Ascending aorta (tissue), 2 donors: ENCODE measurements at regions not wholly inside any gene's neighbourhood (a gene's known extent, or its start where the extent isn't known, plus 50 kb on each side); places are given as distances from the start of the nearest gene placed in this dataset.

Experiments
- DNase-seq, 2 donors: peaks; one replicate each; pipeline ENCODE4 v3.0.0-alpha.2; 2019; ENCODE audit warnings: low spot score in 2 of 2
- H3K27ac ChIP-seq, 2 donors: fragments of 200-600 bp; sonication (generic); one replicate each; pipeline ENCODE4 v1.5.1; 2016 to 2017; ENCODE audit warnings: mild to moderate bottlenecking in 1 of 2
- H3K27me3 ChIP-seq: fragments of 200-600 bp; sonication (generic); one replicate; pipeline ENCODE4 v1.5.1; 2017
- H3K36me3 ChIP-seq, 2 donors: fragments of 200-600 bp; sonication (generic); one replicate each; pipeline ENCODE4 v1.5.1; 2016
- H3K4me1 ChIP-seq, 2 donors: fragments of 200-600 bp; sonication (generic); one replicate each; pipeline ENCODE4 v1.5.1; 2016 to 2017; ENCODE audit warnings: mild to moderate bottlenecking in 1 of 2
- H3K4me3 ChIP-seq, 2 donors: fragments of 200-600 bp; sonication (generic); one replicate each; pipeline ENCODE4 v1.5.1; 2016 to 2017; ENCODE audit warnings: mild to moderate bottlenecking in 1 of 2
- H3K9me3 ChIP-seq, 2 donors: fragments of 200-600 bp; sonication (generic); one replicate each; pipeline ENCODE4 v1.5.1; 2016
- CTCF ChIP-seq, 3 experiments: fragments of 200-600 bp in 2 of 3; fragments of 450-650 bp in 1 of 3; sonication (generic) in 2 of 3; IDR thresholded peaks; one replicate each; pipeline ENCODE4 v1.5.1; 2016 to 2019; ENCODE audit warnings: antibody characterized with exemption in 3 of 3, mild to moderate bottlenecking in 1 of 3, moderate library complexity in 1 of 3
- intact Hi-C: fragments of 100-400 bp; cut with DNase I; formaldehyde crosslinking; loops from one replicate; pipeline ENCODE4 v1.15.1; 2023

DNA sequence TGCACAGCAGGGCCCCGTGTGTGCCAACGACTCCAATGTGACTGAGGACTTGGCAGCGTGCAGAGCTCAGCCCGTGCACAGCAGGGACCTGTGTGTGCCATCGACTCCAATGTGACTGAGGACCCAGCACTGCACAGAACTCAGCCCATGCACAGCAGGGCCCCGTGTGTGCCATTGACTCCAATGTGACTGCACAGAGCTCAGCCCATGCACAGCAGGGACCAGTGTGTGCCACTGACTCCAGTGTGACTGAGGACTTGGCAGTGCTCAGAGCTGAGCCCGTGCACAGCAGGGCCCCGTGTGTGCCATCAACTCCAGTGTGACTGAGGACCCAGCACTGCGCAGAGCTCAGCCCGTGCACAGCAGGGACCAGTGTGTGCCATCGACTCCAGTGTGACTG lies 347.8 kb upstream of the B3GAT1 start:
- TF ChIP-seq CTCF (IDR thresholded peaks at IDR 0.05), result no peak
- no peaks in the 10 kb centered on the region for H3K27me3 ChIP-seq
- H3K36me3 ChIP-seq, result no peaks in the 10 kb centered on the region
- DNase-seq, result peak in 1 of 2 donors; percentile 18
- no peak overlapping the region for H3K27ac ChIP-seq
- H3K4me3 ChIP-seq, result no peak overlapping the region
- no peaks in the 10 kb centered on the region for H3K4me1 ChIP-seq
- H3K9me3 ChIP-seq, result no peaks in the 10 kb centered on the region
- intact Hi-C loops, result no loop called here

DNA sequence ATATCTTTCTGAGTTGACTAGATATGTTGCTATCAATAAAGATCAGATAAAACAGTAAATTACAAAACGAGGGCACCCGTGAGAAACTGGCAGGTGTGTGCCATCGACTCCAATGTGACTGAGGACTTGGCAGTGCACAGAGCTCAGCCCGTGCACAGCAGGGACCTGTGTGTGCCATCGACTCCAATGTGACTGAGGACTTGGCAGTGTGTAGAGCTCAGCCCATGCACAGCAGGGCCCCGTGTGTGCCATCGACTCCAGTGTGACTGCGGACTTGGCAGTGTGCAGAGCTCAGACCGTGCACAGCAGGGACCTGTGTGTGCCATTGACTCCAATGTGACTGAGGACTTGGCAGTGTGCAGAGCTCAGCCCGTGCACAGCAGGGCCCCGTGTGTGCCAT lies 347.2 kb upstream of the B3GAT1 start:
- intact Hi-C loops, result no loop called here
- Histone ChIP-seq H3K36me3 (no peaks in the 10 kb centered on the region), H3K27ac (no peak overlapping the region), H3K9me3 (no peaks in the 10 kb centered on the region), H3K27me3 (no peaks in the 10 kb centered on the region), H3K4me1 (no peaks in the 10 kb centered on the region), H3K4me3 (no peak overlapping the region)
- peak in 1 of 2 donors; percentile 1 for DNase-seq
- no peak for TF ChIP-seq CTCF (IDR thresholded peaks at IDR 0.05)

DNA sequence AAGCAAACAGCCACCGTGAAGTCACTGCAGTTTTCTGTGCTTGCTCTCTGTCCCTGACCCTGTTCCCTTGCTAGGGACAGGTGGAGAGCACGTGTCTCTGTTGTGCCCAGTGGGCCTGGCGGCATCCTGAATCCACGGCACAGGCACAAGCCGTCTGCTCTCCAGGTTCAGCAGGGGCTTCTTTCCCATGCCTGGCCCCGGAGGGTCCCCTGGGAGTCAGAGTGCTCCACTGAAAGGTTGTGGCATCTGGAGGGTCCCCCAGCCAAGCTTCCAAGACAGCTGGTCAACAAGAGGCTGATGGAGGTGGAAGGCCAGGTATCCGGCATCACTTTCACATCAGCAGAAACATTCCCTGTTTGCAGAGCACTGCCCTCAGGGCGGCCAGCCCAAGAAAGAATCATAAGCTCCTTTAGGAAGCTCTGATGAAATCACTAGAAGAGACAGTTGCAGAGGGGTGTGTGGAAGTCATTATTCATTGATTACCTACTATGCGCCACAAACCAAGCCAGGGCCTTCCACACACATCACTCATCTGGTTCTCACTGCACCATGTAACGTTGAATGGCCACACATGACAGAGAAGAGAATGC lies 346.4 kb upstream of the B3GAT1 start:
- peak in 1 of 2 donors; percentile 21 for DNase-seq
- H3K27ac ChIP-seq, result no peak overlapping the region
- no peaks in the 10 kb centered on the region for H3K27me3 ChIP-seq
- H3K9me3 ChIP-seq, result no peaks in the 10 kb centered on the region
- no peaks in the 10 kb centered on the region for H3K36me3 ChIP-seq
- TF ChIP-seq CTCF (IDR thresholded peaks at IDR 0.05), result no peak
- no peak overlapping the region for H3K4me3 ChIP-seq
- intact Hi-C loops, result no loop called here
- H3K4me1 ChIP-seq, result no peaks in the 10 kb centered on the region

GRCh38 chr11:134757633-134758032 lies 345.6 kb upstream of the B3GAT1 start:
- H3K36me3 ChIP-seq, result no peaks in the 10 kb centered on the region
- no peaks in the 10 kb centered on the region for H3K4me1 ChIP-seq
- no peaks in the 10 kb centered on the region for H3K27me3 ChIP-seq
- H3K4me3 ChIP-seq, result no peak overlapping the region
- intact Hi-C loops, result no loop called here
- TF ChIP-seq CTCF (IDR thresholded peaks at IDR 0.05), result no peak
- no peak for DNase-seq
- H3K27ac ChIP-seq, result no peak overlapping the region
- H3K9me3 ChIP-seq, result no peaks in the 10 kb centered on the region

GRCh38 chr11:134756811-134757540 lies 344.9 kb upstream of the B3GAT1 start:
- H3K4me3 ChIP-seq, result no peak overlapping the region
- no peaks in the 10 kb centered on the region for H3K4me1 ChIP-seq
- no peak overlapping the region for H3K27ac ChIP-seq
- no peaks in the 10 kb centered on the region for H3K9me3 ChIP-seq
- no peak for TF ChIP-seq CTCF (IDR thresholded peaks at IDR 0.05)
- intact Hi-C loops, result no loop called here
- peak in 1 of 2 donors; percentile 44 for DNase-seq
- no peaks in the 10 kb centered on the region for H3K27me3 ChIP-seq
- no peaks in the 10 kb centered on the region for H3K36me3 ChIP-seq
